Activated CD8-positive, alpha-beta memory T cell treated with anti-CD3 and anti-CD28 coated beads, Interleukin-2, amount 50 U/mL, for 4 hours (primary cell): ENCODE measurements at regions not wholly inside any gene's neighbourhood (a gene's known extent, or its start where the extent isn't known, plus 50 kb on each side); places are given as distances from the start of the nearest gene placed in this dataset.

ENCODE experiments used
- DNase-seq: peaks from one replicate; pipeline ENCODE4 v3.0.0-alpha.2; 2020

GRCh38 chr2:43084699-43085091, 141.7 kb downstream of the ZFP36L2 start:
- no peak for DNase-seq

GRCh38 chr2:43083710-43084698, 142.4 kb downstream of the ZFP36L2 start:
- DNase-seq, result no peak

- no peak for DNase-seq
These were observed 143.3 kb downstream of the ZFP36L2 start for GRCh38 chr2:43082903-43083677.

GRCh38 chr2:43082111-43082894, 144.1 kb downstream of the ZFP36L2 start:
- no peak for DNase-seq

GRCh38 chr2:43081131-43081765, 145.2 kb downstream of the ZFP36L2 start:
- no peak for DNase-seq

GRCh38 chr2:43080571-43081021, 145.8 kb downstream of the ZFP36L2 start:
- DNase-seq, result no peak

GRCh38 chr2:43078781-43079755, 147.3 kb downstream of the ZFP36L2 start:
- no peak for DNase-seq

- no peak for DNase-seq
These were observed 148.1 kb downstream of the ZFP36L2 start for GRCh38 chr2:43078301-43078700.

GRCh38 chr2:43077876-43078275, 148.5 kb downstream of the ZFP36L2 start:
- DNase-seq, result no peak

- no peak for DNase-seq
These were observed 149.7 kb downstream of the ZFP36L2 start for GRCh38 chr2:43076676-43077075.

GRCh38 chr2:43075811-43076585, 150.4 kb downstream of the ZFP36L2 start:
- DNase-seq, result no peak

- DNase-seq, result no peak
These were observed 151.3 kb downstream of the ZFP36L2 start for GRCh38 chr2:43075054-43075593.

GRCh38 chr2:43074592-43075053, 151.8 kb downstream of the ZFP36L2 start:
- no peak for DNase-seq

- no peak for DNase-seq
These were observed 152.4 kb downstream of the ZFP36L2 start for GRCh38 chr2:43074052-43074451.

- no peak for DNase-seq
These were observed 153.0 kb downstream of the ZFP36L2 start for GRCh38 chr2:43073401-43073825.

- no peak for DNase-seq
These were observed 154.5 kb downstream of the ZFP36L2 start for GRCh38 chr2:43071599-43072550.

GRCh38 chr2:43070676-43071502, 155.5 kb downstream of the ZFP36L2 start:
- no peak for DNase-seq

GRCh38 chr2:43070030-43070429, 156.4 kb downstream of the ZFP36L2 start:
- no peak for DNase-seq
